Endodermal cell (in vitro differentiated cells): ENCODE measurements at regions not wholly inside any gene's neighbourhood (a gene's known extent, or its start where the extent isn't known, plus 50 kb on each side); places are given as distances from the start of the nearest gene placed in this dataset.

ENCODE experiments used
- DNase-seq: peaks from one replicate; pipeline ENCODE4 v3.0.0-alpha.2; 2017
- H3K27ac ChIP-seq: 2 replicates; pipeline ENCODE4 v1.5.1; 2013; ENCODE audit warnings: mild to moderate bottlenecking, low read depth, low read length, moderate library complexity
- H3K27me3 ChIP-seq: 2 replicates; pipeline ENCODE4 v1.6.1; 2013; ENCODE audit warnings: mild to moderate bottlenecking, low read length, moderate library complexity; ENCODE audit not compliant: insufficient read depth, control insufficient read depth, poor library complexity, severe bottlenecking
- H3K36me3 ChIP-seq: 2 replicates; pipeline ENCODE4 v1.7.0; 2013; ENCODE audit warnings: mild to moderate bottlenecking, low read length, moderate library complexity; ENCODE audit not compliant: control insufficient read depth, insufficient read depth
- H3K4me1 ChIP-seq: one replicate; pipeline ENCODE4 v1.7.0; 2013; ENCODE audit warnings: low read length; ENCODE audit not compliant: control insufficient read depth, insufficient read depth
- H3K4me3 ChIP-seq: 2 replicates; pipeline ENCODE4 v1.5.1; 2013; ENCODE audit warnings: mild to moderate bottlenecking, low read length, moderate library complexity
- H3K9ac ChIP-seq: 2 replicates; pipeline ENCODE4 v1.6.1; 2013; ENCODE audit warnings: mild to moderate bottlenecking, low read length, moderate library complexity; ENCODE audit not compliant: poor library complexity, severe bottlenecking; ENCODE audit errors: extremely low read depth
- H3K9me3 ChIP-seq: 2 replicates; pipeline ENCODE4 v1.6.1; 2013; ENCODE audit warnings: mild to moderate bottlenecking, low read length, moderate library complexity; ENCODE audit not compliant: control insufficient read depth
- H3K27ac Mint-ChIP-seq: 2 replicates; pipeline ENCODE4 v1.8.0; 2020; ENCODE audit warnings: mixed read lengths
- H3K27me3 Mint-ChIP-seq: 2 replicates; pipeline ENCODE4 v1.8.0; 2021; ENCODE audit warnings: mild to moderate bottlenecking, mixed read lengths; ENCODE audit not compliant: insufficient read depth
- H3K36me3 Mint-ChIP-seq: 2 replicates; pipeline ENCODE4 v1.8.0; 2020; ENCODE audit warnings: low read depth, mixed read lengths
- H3K4me1 Mint-ChIP-seq: 2 replicates; pipeline ENCODE4 v1.8.0; 2020; ENCODE audit warnings: mixed read lengths
- H3K4me3 Mint-ChIP-seq: 2 replicates; pipeline ENCODE4 v1.8.0; 2020; ENCODE audit warnings: mild to moderate bottlenecking, moderate library complexity, mixed read lengths
- H3K9me3 Mint-ChIP-seq: 2 replicates; pipeline ENCODE4 v1.8.0; 2020; ENCODE audit warnings: mild to moderate bottlenecking, mixed read lengths
- CTCF ChIP-seq: fragments of 200-600 bp; sonication (generic); conservative IDR thresholded peaks from 2 replicates; pipeline ENCODE4 v1.5.0; 2021; ENCODE audit warnings: antibody characterized with exemption, mild to moderate bottlenecking
- WGBS, 2 experiments: methylation state at CpG; one replicate each; pipeline versions ENCODE4 v1.1.5 to v1.1.7; 2013; ENCODE audit warnings: missing lambda C conversion rate in 2 of 2, mixed read lengths in 1 of 2; ENCODE audit not compliant: insufficient coverage in 1 of 2, insufficient read length in 1 of 2; 5-methylcytosine and 5-hydroxymethylcytosine counted together

- H3K9me3 Mint-ChIP-seq, result peaks cover 7% of the 10 kb centered on the region
- no peaks in the 10 kb centered on the region for H3K4me1 Mint-ChIP-seq
- Histone ChIP-seq H3K4me1 (no peaks in the 10 kb centered on the region), H3K27ac (no peak overlapping the region), H3K27me3 (no peaks in the 10 kb centered on the region), H3K4me3 (no peak overlapping the region), H3K36me3 (no peaks in the 10 kb centered on the region), H3K9ac (no peak overlapping the region), H3K9me3 (no peaks in the 10 kb centered on the region)
- no peak overlapping the region for H3K4me3 Mint-ChIP-seq
- no peak overlapping the region for H3K27ac Mint-ChIP-seq
- H3K36me3 Mint-ChIP-seq, result no peaks in the 10 kb centered on the region
- no peak for TF ChIP-seq CTCF
- H3K27me3 Mint-ChIP-seq, result no peaks in the 10 kb centered on the region
- DNase-seq, result no peak
Measured at GRCh38 chr10:61302124-61302523, 151.1 kb downstream of the TMEM26 start.

DNA sequence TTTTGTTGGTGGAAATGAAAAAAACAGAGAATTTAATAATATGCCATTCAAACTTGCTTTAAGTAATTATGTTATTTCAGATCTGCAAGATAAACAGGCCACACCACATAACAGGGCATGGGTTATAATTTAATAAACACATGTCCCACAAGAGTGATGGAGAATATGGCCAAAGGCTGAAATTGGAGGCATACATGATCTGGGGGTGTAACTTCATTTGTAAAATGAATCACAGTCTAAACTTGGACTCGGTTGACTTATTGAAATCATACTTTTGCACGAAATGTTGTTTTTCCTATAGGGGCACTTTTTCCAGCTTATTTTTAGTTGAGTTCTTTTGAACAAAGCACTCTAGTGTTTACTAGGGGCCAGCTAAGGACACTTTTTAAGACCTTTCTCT is 151.6 kb downstream of the TMEM26 start:
- no peak for DNase-seq
- no peak overlapping the region for H3K9ac ChIP-seq
- H3K27me3 ChIP-seq, result no peaks in the 10 kb centered on the region
- no peak for TF ChIP-seq CTCF
- H3K27ac Mint-ChIP-seq, result no peak overlapping the region
- H3K36me3 Mint-ChIP-seq, result no peaks in the 10 kb centered on the region
- no peak overlapping the region for H3K4me3 ChIP-seq
- H3K4me1 ChIP-seq, result no peaks in the 10 kb centered on the region
- H3K9me3 Mint-ChIP-seq, result peaks cover 7% of the 10 kb centered on the region
- no peaks in the 10 kb centered on the region for H3K27me3 Mint-ChIP-seq
- H3K4me3 Mint-ChIP-seq, result no peak overlapping the region
- 95 to 100% methylated on average over 2 of the region's 2 CpGs for WGBS, 2 experiments
- no peaks in the 10 kb centered on the region for H3K36me3 ChIP-seq
- no peaks in the 10 kb centered on the region for H3K9me3 ChIP-seq
- H3K27ac ChIP-seq, result no peak overlapping the region
- no peaks in the 10 kb centered on the region for H3K4me1 Mint-ChIP-seq

DNA sequence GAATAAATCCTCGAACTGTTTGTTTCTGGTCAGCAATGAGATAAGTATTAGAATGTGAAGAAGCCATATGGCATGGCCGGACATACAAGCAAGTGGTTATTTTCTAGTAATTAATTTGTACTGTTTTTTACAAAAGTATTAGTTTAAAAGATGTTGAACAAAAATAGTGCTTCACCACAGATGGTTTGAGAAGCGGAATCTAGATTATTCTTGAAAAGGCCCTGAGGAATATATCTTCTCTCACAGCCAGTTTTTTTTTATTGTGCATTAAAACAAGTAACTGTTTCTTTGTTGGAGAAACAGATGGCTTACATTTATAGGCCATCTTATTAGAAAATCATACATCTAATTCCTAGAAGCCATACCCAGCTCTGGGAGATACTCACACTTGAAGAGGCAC is 153.3 kb downstream of the TMEM26 start:
- no peak for TF ChIP-seq CTCF
- Histone ChIP-seq H3K36me3 (no peaks in the 10 kb centered on the region), H3K27me3 (no peaks in the 10 kb centered on the region), H3K9ac (no peak overlapping the region), H3K4me3 (no peak overlapping the region), H3K4me1 (no peaks in the 10 kb centered on the region), H3K27ac (no peak overlapping the region), H3K9me3 (no peaks in the 10 kb centered on the region)
- H3K4me1 Mint-ChIP-seq, result no peaks in the 10 kb centered on the region
- H3K27ac Mint-ChIP-seq, result no peak overlapping the region
- WGBS, 2 experiments, result 93 to 100% methylated on average over 2 to 3 of the region's 3 CpGs
- H3K27me3 Mint-ChIP-seq, result no peaks in the 10 kb centered on the region
- no peaks in the 10 kb centered on the region for H3K36me3 Mint-ChIP-seq
- peaks cover 7% of the 10 kb centered on the region for H3K9me3 Mint-ChIP-seq
- H3K4me3 Mint-ChIP-seq, result no peak overlapping the region
- DNase-seq, result no peak
